Stomach (tissue), 4 donors: ENCODE measurements at regions not wholly inside any gene's neighbourhood (a gene's known extent, or its start where the extent isn't known, plus 50 kb on each side); places are given as distances from the start of the nearest gene placed in this dataset.

ENCODE experiments used
- POLR2A ChIP-seq, 4 donors: fragments of 450-650 bp; IDR thresholded peaks; one replicate each; pipeline ENCODE4 v1.6.1; 2016; ENCODE audit warnings: antibody characterized with exemption in 4 of 4, control low read depth in 2 of 4, mild to moderate bottlenecking in 1 of 4, moderate library complexity in 1 of 4
- TF ChIP-seq, protein P1 (sequence below), 7 experiments: fragments of 450-650 bp in 4 of 7; fragments of 200-600 bp in 3 of 7; sonication (generic) in 3 of 7; IDR thresholded peaks; one replicate each; pipeline ENCODE4 v1.5.1; 2016 to 2019; ENCODE audit warnings: antibody characterized with exemption in 7 of 7, control low read depth in 2 of 7, mild to moderate bottlenecking in 1 of 7

DNA sequence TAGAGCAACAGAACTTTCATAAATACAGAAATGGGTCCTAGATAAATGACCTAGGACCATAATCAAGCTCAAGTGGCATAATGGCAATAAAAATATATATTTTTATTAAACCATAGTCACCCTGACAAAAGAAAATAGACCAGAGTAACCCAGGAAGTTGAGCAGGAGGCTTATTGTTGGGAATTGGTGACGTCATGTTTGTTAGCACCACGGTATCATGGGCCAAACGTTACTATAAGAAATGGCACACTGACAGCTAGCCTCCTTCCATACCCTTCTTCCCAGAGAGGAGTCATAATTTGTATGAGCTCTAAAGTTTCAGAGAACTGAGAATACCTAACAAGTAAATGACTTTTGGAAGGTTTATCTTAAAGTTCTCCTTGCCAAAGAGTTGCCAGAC lies 1698.2 kb downstream of the REEP3 start:
- no peak for TF ChIP-seq POLR2A (IDR thresholded peaks at IDR 0.05)
- TF ChIP-seq, protein P1, sequence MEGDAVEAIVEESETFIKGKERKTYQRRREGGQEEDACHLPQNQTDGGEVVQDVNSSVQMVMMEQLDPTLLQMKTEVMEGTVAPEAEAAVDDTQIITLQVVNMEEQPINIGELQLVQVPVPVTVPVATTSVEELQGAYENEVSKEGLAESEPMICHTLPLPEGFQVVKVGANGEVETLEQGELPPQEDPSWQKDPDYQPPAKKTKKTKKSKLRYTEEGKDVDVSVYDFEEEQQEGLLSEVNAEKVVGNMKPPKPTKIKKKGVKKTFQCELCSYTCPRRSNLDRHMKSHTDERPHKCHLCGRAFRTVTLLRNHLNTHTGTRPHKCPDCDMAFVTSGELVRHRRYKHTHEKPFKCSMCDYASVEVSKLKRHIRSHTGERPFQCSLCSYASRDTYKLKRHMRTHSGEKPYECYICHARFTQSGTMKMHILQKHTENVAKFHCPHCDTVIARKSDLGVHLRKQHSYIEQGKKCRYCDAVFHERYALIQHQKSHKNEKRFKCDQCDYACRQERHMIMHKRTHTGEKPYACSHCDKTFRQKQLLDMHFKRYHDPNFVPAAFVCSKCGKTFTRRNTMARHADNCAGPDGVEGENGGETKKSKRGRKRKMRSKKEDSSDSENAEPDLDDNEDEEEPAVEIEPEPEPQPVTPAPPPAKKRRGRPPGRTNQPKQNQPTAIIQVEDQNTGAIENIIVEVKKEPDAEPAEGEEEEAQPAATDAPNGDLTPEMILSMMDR (IDR thresholded peaks at IDR 0.05): no peak
